ENCODE measurements at regions not wholly inside any gene's neighbourhood (a gene's known extent, or its start where the extent isn't known, plus 50 kb on each side); places are given as distances from the start of the nearest gene placed in this dataset.

GRCh38 chr16:51433599-51433998 lies 282.5 kb upstream of the SALL1 start:
- Mint-ChIP-seq H3K36me3 (ENCODE audit: low read depth) (no peaks in the 10 kb centered on the region), H3K27ac (no peak overlapping the region), H3K9me3 (peaks cover 6% of the 10 kb centered on the region), H3K4me3 (no peak overlapping the region), H3K4me1 (ENCODE audit: low read depth) (no peaks in the 10 kb centered on the region), H3K27me3 (ENCODE audit: low read depth) (peaks cover 4% of the 10 kb centered on the region)
- DNase-seq = no peak
- CTCF ChIA-PET = no interaction called here
- intact Hi-C loops (cut with micrococcal nuclease) = no loop called here

- Mint-ChIP-seq H3K27ac (no peak overlapping the region), H3K9me3 (peaks cover 6% of the 10 kb centered on the region), H3K27me3 (ENCODE audit: low read depth) (peaks cover 4% of the 10 kb centered on the region), H3K4me1 (ENCODE audit: low read depth) (no peaks in the 10 kb centered on the region), H3K4me3 (no peak overlapping the region), H3K36me3 (ENCODE audit: low read depth) (no peaks in the 10 kb centered on the region)
- intact Hi-C loops (cut with micrococcal nuclease) = no loop called here
- CTCF ChIA-PET = no interaction called here
- no peak for DNase-seq
Observed at GRCh38 chr16:51431517-51432241, 280.6 kb upstream of the SALL1 start.

GRCh38 chr16:51430716-51431369 lies 279.8 kb upstream of the SALL1 start:
- H3K36me3 Mint-ChIP-seq (ENCODE audit: low read depth) = no peaks in the 10 kb centered on the region
- intact Hi-C loops (cut with micrococcal nuclease) = no loop called here
- H3K4me1 Mint-ChIP-seq (ENCODE audit: low read depth) = no peaks in the 10 kb centered on the region
- peaks cover 4% of the 10 kb centered on the region for H3K27me3 Mint-ChIP-seq (ENCODE audit: low read depth)
- no peak overlapping the region for H3K4me3 Mint-ChIP-seq
- H3K9me3 Mint-ChIP-seq = peaks cover 3% of the 10 kb centered on the region
- no peak overlapping the region for H3K27ac Mint-ChIP-seq
- no peak for DNase-seq
- CTCF ChIA-PET = no interaction called here

- CTCF ChIA-PET = no interaction called here
- DNase-seq = no peak
- intact Hi-C loops (cut with micrococcal nuclease) = no loop called here
- H3K36me3 Mint-ChIP-seq (ENCODE audit: low read depth) = no peaks in the 10 kb centered on the region
- H3K4me3 Mint-ChIP-seq = no peak overlapping the region
- H3K9me3 Mint-ChIP-seq = peaks cover 5% of the 10 kb centered on the region
- H3K27me3 Mint-ChIP-seq (ENCODE audit: low read depth) = no peaks in the 10 kb centered on the region
- H3K4me1 Mint-ChIP-seq (ENCODE audit: low read depth) = no peaks in the 10 kb centered on the region
- no peak overlapping the region for H3K27ac Mint-ChIP-seq
Observed at GRCh38 chr16:51429041-51429440, 278.0 kb upstream of the SALL1 start.

GRCh38 chr16:51427085-51427484 lies 276.0 kb upstream of the SALL1 start:
- DNase-seq = no peak
- Mint-ChIP-seq H3K9me3 (peaks cover 9% of the 10 kb centered on the region), H3K27me3 (ENCODE audit: low read depth) (no peaks in the 10 kb centered on the region), H3K36me3 (ENCODE audit: low read depth) (no peaks in the 10 kb centered on the region), H3K4me1 (ENCODE audit: low read depth) (no peaks in the 10 kb centered on the region), H3K4me3 (no peak overlapping the region), H3K27ac (no peak overlapping the region)
- CTCF ChIA-PET = no interaction called here
- intact Hi-C loops (cut with micrococcal nuclease) = no loop called here

- no peak overlapping the region for H3K4me3 Mint-ChIP-seq
- H3K9me3 Mint-ChIP-seq = peaks cover 6% of the 10 kb centered on the region
- H3K27me3 Mint-ChIP-seq (ENCODE audit: low read depth) = no peaks in the 10 kb centered on the region
- no peak overlapping the region for H3K27ac Mint-ChIP-seq
- H3K36me3 Mint-ChIP-seq (ENCODE audit: low read depth) = no peaks in the 10 kb centered on the region
- intact Hi-C loops (cut with micrococcal nuclease) = no loop called here
- DNase-seq = no peak
- CTCF ChIA-PET = no interaction called here
- H3K4me1 Mint-ChIP-seq (ENCODE audit: low read depth) = no peaks in the 10 kb centered on the region
Observed at GRCh38 chr16:51426276-51426675, 275.2 kb upstream of the SALL1 start.

- peaks cover 4% of the 10 kb centered on the region for H3K9me3 Mint-ChIP-seq
- intact Hi-C loops (cut with micrococcal nuclease) = no loop called here
- DNase-seq = no peak
- no peaks in the 10 kb centered on the region for H3K27me3 Mint-ChIP-seq (ENCODE audit: low read depth)
- H3K36me3 Mint-ChIP-seq (ENCODE audit: low read depth) = no peaks in the 10 kb centered on the region
- no peak overlapping the region for H3K27ac Mint-ChIP-seq
- no peaks in the 10 kb centered on the region for H3K4me1 Mint-ChIP-seq (ENCODE audit: low read depth)
- no peak overlapping the region for H3K4me3 Mint-ChIP-seq
- CTCF ChIA-PET = no interaction called here
Observed at GRCh38 chr16:51420247-51420646, 269.2 kb upstream of the SALL1 start.

GRCh38 chr16:51419768-51420167 lies 268.7 kb upstream of the SALL1 start:
- H3K36me3 Mint-ChIP-seq (ENCODE audit: low read depth) = no peaks in the 10 kb centered on the region
- CTCF ChIA-PET = interaction anchor here (0.6 kb wide), 1 partner anchor 342 kb away, joined by 7 read pairs; no protein-coding TSS in a partner anchor
- DNase-seq = no peak
- H3K9me3 Mint-ChIP-seq = peaks cover 4% of the 10 kb centered on the region
- no peak overlapping the region for H3K4me3 Mint-ChIP-seq
- no peak overlapping the region for H3K27ac Mint-ChIP-seq
- no peaks in the 10 kb centered on the region for H3K27me3 Mint-ChIP-seq (ENCODE audit: low read depth)
- intact Hi-C loops (cut with micrococcal nuclease) = no loop called here
- no peaks in the 10 kb centered on the region for H3K4me1 Mint-ChIP-seq (ENCODE audit: low read depth)

GRCh38 chr16:51418258-51418657 lies 267.2 kb upstream of the SALL1 start:
- peaks cover 4% of the 10 kb centered on the region for H3K9me3 Mint-ChIP-seq
- H3K4me1 Mint-ChIP-seq (ENCODE audit: low read depth) = no peaks in the 10 kb centered on the region
- CTCF ChIA-PET = interaction anchor here (0.7 kb wide), 2 partner anchors 22 to 40 kb away, joined by 3 to 6 read pairs; no protein-coding TSS in a partner anchor
- H3K4me3 Mint-ChIP-seq = no peak overlapping the region
- H3K36me3 Mint-ChIP-seq (ENCODE audit: low read depth) = no peaks in the 10 kb centered on the region
- no peak for DNase-seq
- H3K27me3 Mint-ChIP-seq (ENCODE audit: low read depth) = no peaks in the 10 kb centered on the region
- no peak overlapping the region for H3K27ac Mint-ChIP-seq
- intact Hi-C loops (cut with micrococcal nuclease) = no loop called here

GRCh38 chr16:51416926-51417325 lies 265.9 kb upstream of the SALL1 start:
- Mint-ChIP-seq H3K4me1 (ENCODE audit: low read depth) (no peaks in the 10 kb centered on the region), H3K27ac (no peak overlapping the region), H3K27me3 (ENCODE audit: low read depth) (no peaks in the 10 kb centered on the region), H3K9me3 (no peaks in the 10 kb centered on the region), H3K4me3 (no peak overlapping the region), H3K36me3 (ENCODE audit: low read depth) (no peaks in the 10 kb centered on the region)
- intact Hi-C loops (cut with micrococcal nuclease) = no loop called here
- CTCF ChIA-PET = no interaction called here
- DNase-seq = no peak

- Mint-ChIP-seq H3K27me3 (ENCODE audit: low read depth) (no peaks in the 10 kb centered on the region), H3K4me3 (no peak overlapping the region), H3K36me3 (ENCODE audit: low read depth) (no peaks in the 10 kb centered on the region), H3K9me3 (peaks cover 2% of the 10 kb centered on the region), H3K27ac (no peak overlapping the region), H3K4me1 (ENCODE audit: low read depth) (no peaks in the 10 kb centered on the region)
- intact Hi-C loops (cut with micrococcal nuclease) = no loop called here
- no peak for DNase-seq
- CTCF ChIA-PET = no interaction called here
Observed at GRCh38 chr16:51410125-51410524, 259.1 kb upstream of the SALL1 start.

GRCh38 chr16:51409001-51409675 lies 258.1 kb upstream of the SALL1 start:
- H3K27ac Mint-ChIP-seq = no peak overlapping the region
- H3K4me1 Mint-ChIP-seq (ENCODE audit: low read depth) = no peaks in the 10 kb centered on the region
- H3K27me3 Mint-ChIP-seq (ENCODE audit: low read depth) = no peaks in the 10 kb centered on the region
- DNase-seq = no peak
- no peaks in the 10 kb centered on the region for H3K36me3 Mint-ChIP-seq (ENCODE audit: low read depth)
- H3K4me3 Mint-ChIP-seq = no peak overlapping the region
- CTCF ChIA-PET = no interaction called here
- H3K9me3 Mint-ChIP-seq = peaks cover 2% of the 10 kb centered on the region
- intact Hi-C loops (cut with micrococcal nuclease) = no loop called here

- Mint-ChIP-seq H3K4me1 (ENCODE audit: low read depth) (no peaks in the 10 kb centered on the region), H3K27me3 (ENCODE audit: low read depth) (no peaks in the 10 kb centered on the region), H3K4me3 (no peak overlapping the region), H3K36me3 (ENCODE audit: low read depth) (no peaks in the 10 kb centered on the region), H3K27ac (no peak overlapping the region), H3K9me3 (peaks cover 6% of the 10 kb centered on the region)
- CTCF ChIA-PET = no interaction called here
- no peak for DNase-seq
- intact Hi-C loops (cut with micrococcal nuclease) = no loop called here
Observed at GRCh38 chr16:51408357-51408756, 257.3 kb upstream of the SALL1 start.
